A549 (cell line): ENCODE measurements at regions not wholly inside any gene's neighbourhood (a gene's known extent, or its start where the extent isn't known, plus 50 kb on each side); places are given as distances from the start of the nearest gene placed in this dataset.

Source experiments
- CTCF ChIP-seq: fragments of >200 bp; sonication (Bioruptor Twin); formaldehyde crosslinking; IDR thresholded peaks from 3 replicates; pipeline ENCODE4 v1.5.1; 2016
- JUNB ChIP-seq: fragments of >200 bp; sonication (Bioruptor Twin); formaldehyde crosslinking; IDR thresholded peaks from 2 replicates; pipeline ENCODE4 v1.6.1; 2016
- POLR2A ChIP-seq: IDR thresholded peaks from 2 replicates; pipeline ENCODE4 v1.6.1; 2012; ENCODE audit warnings: mild to moderate bottlenecking, low read length
- RAD21 ChIP-seq, 2 experiments: fragments of >200 bp in 1 of 2; sonication (Bioruptor Twin) in 1 of 2; formaldehyde crosslinking in 1 of 2; IDR thresholded peaks in 1 of 2; conservative IDR thresholded peaks in 1 of 2; 2 replicates in 1 of 2; 3 replicates in 1 of 2; pipeline ENCODE4 v1.6.1; 2012 to 2018; ENCODE audit warnings: inconsistent platforms in 1 of 2
- SMC3 ChIP-seq: fragments of >200 bp; sonication (Bioruptor Twin); formaldehyde crosslinking; IDR thresholded peaks from 3 replicates; pipeline ENCODE4 v1.6.1; 2018; ENCODE audit warnings: inconsistent platforms
- ZFP36 ChIP-seq: fragments of 450-650 bp; IDR thresholded peaks from 2 replicates; pipeline ENCODE4 v1.6.1; 2014; ENCODE audit warnings: borderline replicate concordance; ENCODE audit not compliant: partially characterized antibody

- TF ChIP-seq CTCF (no peak), JUNB (no peak), SMC3 (no peak), POLR2A (no peak), ZFP36 (no peak), RAD21 (conservative IDR thresholded peaks at IDR 0.05 in 1 of 2, IDR thresholded peaks at IDR 0.05 in 1 of 2) (no peak)
Measured at GRCh38 chr6:145074805-145075204, 660.5 kb downstream of the EPM2A start.
